Esophagus muscularis mucosa (tissue), 4 donors: ENCODE measurements at regions not wholly inside any gene's neighbourhood (a gene's known extent, or its start where the extent isn't known, plus 50 kb on each side); places are given as distances from the start of the nearest gene placed in this dataset.
A peak's percentile ranks its signal among the peaks of the same experiment; 100 is the strongest.

ENCODE experiments used
- DNase-seq: peaks from one replicate; pipeline ENCODE4 v3.0.0-alpha.2; 2017; ENCODE audit errors: extremely low spot score
- H3K27ac ChIP-seq, 4 donors: fragments of 200-600 bp; sonication (generic); replicated peaks in 1 of 4; 1 replicate in 3 of 4; 2 replicates in 1 of 4; pipeline ENCODE4 v1.5.1; 2016 to 2019; ENCODE audit warnings: mild to moderate bottlenecking in 1 of 4
- H3K27me3 ChIP-seq, 4 donors: fragments of 200-600 bp; sonication (generic); one replicate each; pipeline versions ENCODE4 v1.5.1 to v1.6.0; 2016 to 2019
- H3K36me3 ChIP-seq, 4 donors: fragments of 200-600 bp; sonication (generic); one replicate each; pipeline ENCODE4 v1.5.1; 2016 to 2019
- H3K4me1 ChIP-seq, 4 donors: fragments of 200-600 bp; sonication (generic); one replicate each; pipeline ENCODE4 v1.5.1; 2016 to 2019
- H3K4me3 ChIP-seq, 4 donors: fragments of 200-600 bp; sonication (generic); 1 replicate in 2 of 4; 2 replicates in 2 of 4; pipeline ENCODE4 v1.5.1; 2016 to 2019; ENCODE audit warnings: mild to moderate bottlenecking in 4 of 4, moderate library complexity in 1 of 4
- H3K9me3 ChIP-seq, 4 donors: fragments of 200-600 bp; sonication (generic); 1 replicate in 3 of 4; 2 replicates in 1 of 4; pipeline ENCODE4 v1.5.1; 2016 to 2019
- CTCF ChIP-seq, 3 experiments: fragments of 200-600 bp in 2 of 3; fragments of 450-650 bp in 1 of 3; sonication (generic) in 2 of 3; IDR thresholded peaks; one replicate each; pipeline ENCODE4 v1.5.1; 2017 to 2019; ENCODE audit warnings: antibody characterized with exemption in 3 of 3, mild to moderate bottlenecking in 2 of 3, moderate library complexity in 1 of 3
- EP300 ChIP-seq: sonication (generic); formaldehyde crosslinking; IDR thresholded peaks from one replicate; pipeline ENCODE4 v1.6.1; 2017; ENCODE audit warnings: antibody characterized with exemption
- POLR2A ChIP-seq: fragments of 450-650 bp; IDR thresholded peaks from one replicate; pipeline ENCODE4 v1.6.1; 2017; ENCODE audit warnings: antibody characterized with exemption, moderate library complexity, mild to moderate bottlenecking, low read depth
- POLR2AphosphoS5 ChIP-seq, 2 donors: sonication (generic); formaldehyde crosslinking; IDR thresholded peaks; one replicate each; pipeline ENCODE4 v1.6.1; 2017; ENCODE audit warnings: antibody characterized with exemption in 2 of 2
- WGBS: methylation state at CpG from one replicate; pipeline ENCODE4 v1.1.5; 2018; 5-methylcytosine and 5-hydroxymethylcytosine counted together
- intact Hi-C: fragments of 100-400 bp; cut with DNase I; formaldehyde crosslinking; loops from one replicate; pipeline ENCODE4 v1.15.1; 2023

- TF ChIP-seq POLR2A (no peak), CTCF (IDR thresholded peaks at IDR 0.05) (no peak), POLR2AphosphoS5 (IDR thresholded peaks at IDR 0.05) (no peak), EP300 (no peak)
- no peak overlapping the region for H3K27ac ChIP-seq
- peak; percentile 42 for DNase-seq
- no peaks in the 10 kb centered on the region for H3K9me3 ChIP-seq
- no peaks in the 10 kb centered on the region for H3K4me1 ChIP-seq
- intact Hi-C loops: no loop called here
- H3K4me3 ChIP-seq: no peak overlapping the region
- H3K27me3 ChIP-seq: no peaks in the 10 kb centered on the region
- no peaks in the 10 kb centered on the region for H3K36me3 ChIP-seq
Measured at GRCh38 chr5:74409712-74410111, 230.8 kb downstream of the ENC1 start.

GRCh38 chr5:74409166-74409706 lies 231.3 kb downstream of the ENC1 start:
- intact Hi-C loops: no loop called here
- Histone ChIP-seq H3K27ac (no peak overlapping the region), H3K4me3 (no peak overlapping the region), H3K4me1 (no peaks in the 10 kb centered on the region), H3K36me3 (no peaks in the 10 kb centered on the region), H3K9me3 (no peaks in the 10 kb centered on the region), H3K27me3 (no peaks in the 10 kb centered on the region)
- TF ChIP-seq CTCF (IDR thresholded peaks at IDR 0.05): no peak
- TF ChIP-seq POLR2A: no peak
- TF ChIP-seq POLR2AphosphoS5 (IDR thresholded peaks at IDR 0.05): no peak
- no peak for TF ChIP-seq EP300
- 94% methylated on average over 4 of the region's 4 CpGs for WGBS
- peak; percentile 80 for DNase-seq

GRCh38 chr5:74408150-74409043 lies 232.1 kb downstream of the ENC1 start:
- Histone ChIP-seq H3K9me3 (no peaks in the 10 kb centered on the region), H3K27me3 (no peaks in the 10 kb centered on the region), H3K4me1 (no peaks in the 10 kb centered on the region), H3K27ac (no peak overlapping the region), H3K4me3 (no peak overlapping the region), H3K36me3 (no peaks in the 10 kb centered on the region)
- intact Hi-C loops: no loop called here
- no peak for DNase-seq
- WGBS: 77% methylated on average over 7 of the region's 7 CpGs
- TF ChIP-seq POLR2AphosphoS5 (IDR thresholded peaks at IDR 0.05) (no peak), POLR2A (no peak), EP300 (no peak), CTCF (IDR thresholded peaks at IDR 0.05) (no peak)

- TF ChIP-seq EP300: no peak
- no peak overlapping the region for H3K27ac ChIP-seq
- intact Hi-C loops: no loop called here
- H3K9me3 ChIP-seq: no peaks in the 10 kb centered on the region
- no peaks in the 10 kb centered on the region for H3K27me3 ChIP-seq
- H3K36me3 ChIP-seq: no peaks in the 10 kb centered on the region
- no peak for DNase-seq
- no peaks in the 10 kb centered on the region for H3K4me1 ChIP-seq
- H3K4me3 ChIP-seq: no peak overlapping the region
- 82% methylated on average over 1 of the region's 1 CpG for WGBS
Measured at GRCh38 chr5:74407701-74408100, 232.8 kb downstream of the ENC1 start.

GRCh38 chr5:74406844-74407243 lies 233.7 kb downstream of the ENC1 start:
- DNase-seq: peak; percentile 72
- 93% methylated on average over 3 of the region's 3 CpGs for WGBS
- Histone ChIP-seq H3K4me1 (no peaks in the 10 kb centered on the region), H3K4me3 (no peak overlapping the region), H3K27ac (no peak overlapping the region), H3K9me3 (no peaks in the 10 kb centered on the region), H3K36me3 (no peaks in the 10 kb centered on the region), H3K27me3 (no peaks in the 10 kb centered on the region)
- intact Hi-C loops: no loop called here
- no peak for TF ChIP-seq POLR2A
- TF ChIP-seq CTCF (IDR thresholded peaks at IDR 0.05): no peak
- no peak for TF ChIP-seq EP300
- no peak for TF ChIP-seq POLR2AphosphoS5 (IDR thresholded peaks at IDR 0.05)
